Fibroblast of pulmonary artery (primary cell): ENCODE measurements at regions not wholly inside any gene's neighbourhood (a gene's known extent, or its start where the extent isn't known, plus 50 kb on each side); places are given as distances from the start of the nearest gene placed in this dataset.

Experiments
- DNase-seq: peaks from one replicate; pipeline ENCODE4 v3.0.0-alpha.2; 2010; ENCODE audit warnings: low read depth
- H3K4me3 ChIP-seq: replicated peaks from 2 replicates; pipeline ENCODE4 v1.5.1; 2011; ENCODE audit warnings: low read depth, mild to moderate bottlenecking, control low read depth, low read length, moderate library complexity
- TF ChIP-seq, protein P1 (sequence below): IDR thresholded peaks from 2 replicates; pipeline ENCODE4 v1.5.1; 2011; ENCODE audit warnings: mild to moderate bottlenecking, control low read depth, low read length, inconsistent platforms; ENCODE audit errors: missing control alignments

DNA sequence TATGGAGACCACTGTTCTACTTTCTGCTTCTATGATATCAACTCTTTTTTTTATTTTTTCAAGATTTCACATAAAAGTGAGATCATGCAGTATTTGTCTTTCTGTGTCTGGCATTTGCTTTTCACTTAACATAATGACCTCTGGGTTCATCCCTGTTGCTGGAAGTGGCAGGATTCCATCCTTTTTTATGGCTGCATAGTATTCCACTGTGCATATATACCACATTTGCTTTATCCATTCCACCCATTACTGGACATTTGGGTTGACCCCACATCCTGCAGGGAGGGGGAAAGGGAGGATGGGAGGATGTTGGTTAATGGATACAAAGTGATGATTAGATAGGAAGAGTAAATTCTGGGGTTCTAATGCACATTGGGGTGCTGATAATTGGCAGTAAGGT is 80.3 kb upstream of the NPTX2 start:
- no peak for DNase-seq
- no peak overlapping the region for H3K4me3 ChIP-seq
- TF ChIP-seq, protein P1, sequence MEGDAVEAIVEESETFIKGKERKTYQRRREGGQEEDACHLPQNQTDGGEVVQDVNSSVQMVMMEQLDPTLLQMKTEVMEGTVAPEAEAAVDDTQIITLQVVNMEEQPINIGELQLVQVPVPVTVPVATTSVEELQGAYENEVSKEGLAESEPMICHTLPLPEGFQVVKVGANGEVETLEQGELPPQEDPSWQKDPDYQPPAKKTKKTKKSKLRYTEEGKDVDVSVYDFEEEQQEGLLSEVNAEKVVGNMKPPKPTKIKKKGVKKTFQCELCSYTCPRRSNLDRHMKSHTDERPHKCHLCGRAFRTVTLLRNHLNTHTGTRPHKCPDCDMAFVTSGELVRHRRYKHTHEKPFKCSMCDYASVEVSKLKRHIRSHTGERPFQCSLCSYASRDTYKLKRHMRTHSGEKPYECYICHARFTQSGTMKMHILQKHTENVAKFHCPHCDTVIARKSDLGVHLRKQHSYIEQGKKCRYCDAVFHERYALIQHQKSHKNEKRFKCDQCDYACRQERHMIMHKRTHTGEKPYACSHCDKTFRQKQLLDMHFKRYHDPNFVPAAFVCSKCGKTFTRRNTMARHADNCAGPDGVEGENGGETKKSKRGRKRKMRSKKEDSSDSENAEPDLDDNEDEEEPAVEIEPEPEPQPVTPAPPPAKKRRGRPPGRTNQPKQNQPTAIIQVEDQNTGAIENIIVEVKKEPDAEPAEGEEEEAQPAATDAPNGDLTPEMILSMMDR, result no peak

DNA sequence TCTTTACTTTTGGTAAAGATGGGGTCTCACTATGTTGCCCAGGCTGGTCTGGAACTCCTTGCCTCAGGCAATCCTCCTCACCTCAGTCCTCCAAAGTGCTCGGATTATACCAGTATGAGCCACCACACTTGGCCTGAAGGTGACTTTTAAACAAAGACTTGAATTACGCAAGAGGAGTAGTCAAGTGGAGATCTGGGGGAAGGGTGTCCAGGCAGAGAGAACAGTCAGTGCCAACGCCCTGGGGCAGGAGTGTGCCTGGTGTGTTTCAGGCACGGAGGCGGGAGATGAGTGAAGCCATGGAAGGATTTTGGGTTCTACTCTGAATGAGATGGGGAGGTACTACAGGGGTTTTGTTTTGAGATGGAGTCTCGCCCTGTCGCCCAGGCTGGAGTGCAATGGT is 82.6 kb upstream of the NPTX2 start:
- TF ChIP-seq, protein P1, result no peak
- H3K4me3 ChIP-seq, result no peak overlapping the region
- DNase-seq, result no peak

DNA sequence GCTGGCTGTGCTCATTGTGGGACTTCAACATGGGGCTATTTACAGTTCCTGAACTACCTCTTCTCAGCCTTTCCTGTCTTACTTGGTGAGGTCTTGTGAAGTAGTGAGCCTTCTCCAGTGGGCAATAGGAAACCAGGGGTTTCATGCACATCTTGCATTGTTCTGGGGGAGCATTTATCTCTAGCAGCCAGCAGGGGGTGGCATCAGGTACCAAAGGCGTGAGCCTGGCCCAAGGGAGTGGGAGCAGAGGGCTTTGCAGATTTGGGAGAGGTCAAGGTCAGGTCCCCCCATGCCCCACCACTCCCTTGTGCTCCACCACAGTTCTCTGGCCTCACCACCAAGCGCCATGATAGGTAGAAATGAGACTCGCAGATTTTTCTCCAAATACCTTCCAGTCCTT is 85.4 kb upstream of the NPTX2 start:
- no peak for DNase-seq
- H3K4me3 ChIP-seq, result no peak overlapping the region
- TF ChIP-seq, protein P1, result no peak

DNA sequence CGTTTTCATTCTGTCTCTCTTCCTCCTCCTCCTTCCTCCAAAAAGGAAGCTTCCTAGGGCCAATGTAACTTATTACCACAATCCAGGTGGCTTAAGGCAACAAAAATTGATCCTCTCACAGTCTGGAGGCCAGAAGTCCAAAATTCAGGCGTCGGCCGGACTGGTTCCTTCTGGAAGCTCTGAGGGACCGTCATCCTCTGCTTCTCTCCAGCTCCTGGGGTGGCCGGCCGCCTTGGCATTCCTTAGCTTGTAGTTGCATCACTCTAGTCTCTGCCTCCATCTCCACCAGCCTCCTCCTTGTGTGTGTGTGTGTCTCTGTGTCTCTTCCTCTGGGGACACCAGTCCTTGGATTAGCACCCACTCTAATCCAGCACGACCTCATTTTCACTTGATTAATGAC is 89.0 kb upstream of the NPTX2 start:
- DNase-seq, result no peak
- no peak overlapping the region for H3K4me3 ChIP-seq
- TF ChIP-seq, protein P1, result no peak

DNA sequence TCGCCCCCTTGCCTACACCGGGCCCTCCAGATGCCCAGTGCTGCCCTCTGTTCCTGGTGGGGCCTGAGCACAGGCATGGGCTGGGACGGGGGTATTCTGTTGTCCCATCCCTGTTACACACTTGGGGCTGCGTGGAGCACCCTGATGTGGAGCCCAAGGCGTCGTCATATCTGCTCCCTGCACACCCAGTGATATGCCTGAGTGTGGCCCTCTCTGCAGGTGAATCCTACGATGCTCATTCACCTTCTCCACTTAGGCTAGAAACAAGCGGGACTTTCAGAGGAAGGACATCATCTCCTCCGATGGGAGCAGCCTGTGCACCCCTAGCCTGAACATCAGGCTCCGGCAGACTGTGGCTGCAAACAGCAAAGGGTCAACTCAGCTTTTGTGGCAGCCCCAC is 91.0 kb upstream of the NPTX2 start:
- DNase-seq, result no peak
- H3K4me3 ChIP-seq, result no peak overlapping the region
- TF ChIP-seq, protein P1, result no peak

DNA sequence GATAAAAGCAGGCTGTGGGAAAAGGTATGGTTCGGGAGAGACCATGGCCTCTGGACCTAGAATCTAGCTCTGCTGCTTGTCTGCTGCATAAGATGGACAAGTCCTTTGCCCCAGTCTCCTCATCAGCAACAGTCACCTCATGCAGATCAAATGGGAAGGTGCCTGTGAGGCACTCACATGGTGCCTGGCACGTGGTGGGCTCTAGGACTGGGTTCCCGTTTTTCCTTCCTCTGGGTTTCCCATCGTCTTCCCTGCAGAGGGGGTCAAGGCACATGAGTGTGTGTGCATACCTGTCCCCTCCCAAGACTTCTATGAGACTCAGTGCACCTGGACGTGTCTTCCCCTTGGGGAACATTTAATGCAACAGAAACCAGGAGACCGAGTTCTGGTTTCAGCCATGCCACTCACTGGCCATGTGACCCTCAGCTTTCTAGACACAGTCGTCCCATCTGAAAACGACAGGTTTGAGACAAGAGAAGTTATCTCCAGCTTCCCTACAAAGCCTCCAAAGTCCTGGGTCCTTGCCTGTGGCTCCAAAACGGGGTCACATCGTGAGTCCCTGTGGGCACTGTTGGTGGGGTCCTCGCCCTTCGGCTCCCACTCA is 95.9 kb upstream of the NPTX2 start:
- no peak for DNase-seq
- TF ChIP-seq, protein P1, result no peak
- H3K4me3 ChIP-seq, result no peak overlapping the region

DNA sequence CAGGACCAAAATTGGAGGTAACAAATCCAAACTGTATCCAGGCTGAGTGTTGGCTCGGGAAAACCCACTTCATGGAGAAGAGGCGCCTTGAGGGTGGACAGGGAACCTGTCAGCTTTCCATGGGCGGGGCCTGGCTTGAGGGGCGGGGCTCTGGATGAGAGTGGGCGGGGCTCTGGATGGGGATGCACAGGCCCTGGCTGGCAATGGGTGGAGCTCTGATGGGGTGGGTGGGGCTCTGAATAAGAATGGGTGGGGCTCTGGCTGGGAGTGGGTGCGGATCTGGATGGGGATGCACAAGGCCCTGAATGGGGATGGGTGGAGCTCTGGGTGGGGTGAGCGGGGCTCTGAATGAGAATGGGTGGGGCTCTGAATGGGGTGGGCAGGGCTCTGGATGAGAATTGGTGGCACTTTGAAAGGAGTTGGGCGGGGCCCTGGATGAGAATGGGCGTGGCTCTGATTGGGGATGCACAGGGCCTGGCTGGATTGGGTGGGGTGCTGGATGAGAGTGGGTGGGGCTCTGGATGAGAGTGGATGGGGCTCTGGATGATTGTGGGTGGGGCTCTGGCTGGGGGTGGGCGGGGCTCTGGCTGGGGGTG is 96.6 kb upstream of the NPTX2 start:
- DNase-seq, result no peak
- H3K4me3 ChIP-seq, result no peak overlapping the region
- TF ChIP-seq, protein P1, result no peak
